ENCODE measurements at regions not wholly inside any gene's neighbourhood (a gene's known extent, or its start where the extent isn't known, plus 50 kb on each side); places are given as distances from the start of the nearest gene placed in this dataset.

GRCh38 chr6:90356012-90356421, 59.4 kb upstream of the BACH2 start:
- H3K27me3 ChIP-seq (ENCODE audit: insufficient read depth) = no peaks in the 10 kb centered on the region
- H4K20me1 ChIP-seq (replicated peaks; ENCODE audit: insufficient read depth) = no peaks in the 10 kb centered on the region
- no peak overlapping the region for H3K4me3 Mint-ChIP-seq
- no peaks in the 10 kb centered on the region for H3K36me3 ChIP-seq (ENCODE audit: insufficient read depth)
- H3K9me2 ChIP-seq (ENCODE audit: insufficient read depth) = no peaks in the 10 kb centered on the region
- no peaks in the 10 kb centered on the region for H3K9me3 Mint-ChIP-seq
- no peaks in the 10 kb centered on the region for H3K36me3 Mint-ChIP-seq (ENCODE audit: low read depth)
- no peaks in the 10 kb centered on the region for H3K79me2 ChIP-seq (replicated peaks; ENCODE audit: insufficient read depth)
- ATAC-seq (peak; percentile 76), DNase-seq (ENCODE audit: low spot score) (peak; percentile 25)
- H3K4me2 ChIP-seq = no peak overlapping the region
- H3K27me3 Mint-ChIP-seq (ENCODE audit: insufficient read depth, low read depth, poor library complexity) = peaks cover 2% of the 10 kb centered on the region
- TF ChIP-seq CTCF (conservative IDR thresholded peaks at IDR 0.05; ENCODE audit: low read depth in 2 of 2) = no peak
- TF ChIP-seq JUNB (IDR thresholded peaks at IDR 0.05; ENCODE audit: unreplicated experiment) = no peak
- TF ChIP-seq CREB1 (CRISPR knock-in tag; IDR thresholded peaks at IDR 0.05; ENCODE audit: low read depth) = no peak
- TF ChIP-seq, protein P1, sequence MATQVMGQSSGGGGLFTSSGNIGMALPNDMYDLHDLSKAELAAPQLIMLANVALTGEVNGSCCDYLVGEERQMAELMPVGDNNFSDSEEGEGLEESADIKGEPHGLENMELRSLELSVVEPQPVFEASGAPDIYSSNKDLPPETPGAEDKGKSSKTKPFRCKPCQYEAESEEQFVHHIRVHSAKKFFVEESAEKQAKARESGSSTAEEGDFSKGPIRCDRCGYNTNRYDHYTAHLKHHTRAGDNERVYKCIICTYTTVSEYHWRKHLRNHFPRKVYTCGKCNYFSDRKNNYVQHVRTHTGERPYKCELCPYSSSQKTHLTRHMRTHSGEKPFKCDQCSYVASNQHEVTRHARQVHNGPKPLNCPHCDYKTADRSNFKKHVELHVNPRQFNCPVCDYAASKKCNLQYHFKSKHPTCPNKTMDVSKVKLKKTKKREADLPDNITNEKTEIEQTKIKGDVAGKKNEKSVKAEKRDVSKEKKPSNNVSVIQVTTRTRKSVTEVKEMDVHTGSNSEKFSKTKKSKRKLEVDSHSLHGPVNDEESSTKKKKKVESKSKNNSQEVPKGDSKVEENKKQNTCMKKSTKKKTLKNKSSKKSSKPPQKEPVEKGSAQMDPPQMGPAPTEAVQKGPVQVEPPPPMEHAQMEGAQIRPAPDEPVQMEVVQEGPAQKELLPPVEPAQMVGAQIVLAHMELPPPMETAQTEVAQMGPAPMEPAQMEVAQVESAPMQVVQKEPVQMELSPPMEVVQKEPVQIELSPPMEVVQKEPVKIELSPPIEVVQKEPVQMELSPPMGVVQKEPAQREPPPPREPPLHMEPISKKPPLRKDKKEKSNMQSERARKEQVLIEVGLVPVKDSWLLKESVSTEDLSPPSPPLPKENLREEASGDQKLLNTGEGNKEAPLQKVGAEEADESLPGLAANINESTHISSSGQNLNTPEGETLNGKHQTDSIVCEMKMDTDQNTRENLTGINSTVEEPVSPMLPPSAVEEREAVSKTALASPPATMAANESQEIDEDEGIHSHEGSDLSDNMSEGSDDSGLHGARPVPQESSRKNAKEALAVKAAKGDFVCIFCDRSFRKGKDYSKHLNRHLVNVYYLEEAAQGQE (IDR thresholded peaks at IDR 0.05; ENCODE audit: unreplicated experiment) = no peak
- no peak for TF ChIP-seq NANOG (IDR thresholded peaks at IDR 0.05; ENCODE audit: borderline replicate concordance)
- TF ChIP-seq EZH2phosphoT487 (IDR thresholded peaks at IDR 0.05; ENCODE audit: unreplicated experiment) = no peak
- no peak for TF ChIP-seq ZNF331 (CRISPR knock-in tag; IDR thresholded peaks at IDR 0.05; ENCODE audit: low read depth)
- TF ChIP-seq, protein P2, sequence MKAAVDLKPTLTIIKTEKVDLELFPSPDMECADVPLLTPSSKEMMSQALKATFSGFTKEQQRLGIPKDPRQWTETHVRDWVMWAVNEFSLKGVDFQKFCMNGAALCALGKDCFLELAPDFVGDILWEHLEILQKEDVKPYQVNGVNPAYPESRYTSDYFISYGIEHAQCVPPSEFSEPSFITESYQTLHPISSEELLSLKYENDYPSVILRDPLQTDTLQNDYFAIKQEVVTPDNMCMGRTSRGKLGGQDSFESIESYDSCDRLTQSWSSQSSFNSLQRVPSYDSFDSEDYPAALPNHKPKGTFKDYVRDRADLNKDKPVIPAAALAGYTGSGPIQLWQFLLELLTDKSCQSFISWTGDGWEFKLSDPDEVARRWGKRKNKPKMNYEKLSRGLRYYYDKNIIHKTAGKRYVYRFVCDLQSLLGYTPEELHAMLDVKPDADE (IDR thresholded peaks at IDR 0.05) = no peak
- TF ChIP-seq EZH2 (IDR thresholded peaks at IDR 0.05; ENCODE audit: low read depth, unreplicated experiment) = no peak
- no peak for TF ChIP-seq ZNF114 (CRISPR knock-in tag; IDR thresholded peaks at IDR 0.05)
- no peak for TF ChIP-seq STAT1 (IDR thresholded peaks at IDR 0.05; ENCODE audit: unreplicated experiment)
- no peak for TF ChIP-seq POLR2AphosphoS5 (IDR thresholded peaks at IDR 0.05; ENCODE audit: low read depth)
- peaks cover 9% of the 10 kb centered on the region for H3K4me1 Mint-ChIP-seq
- H3K27ac Mint-ChIP-seq = no peak overlapping the region
- H3K4me3 ChIP-seq = no peak overlapping the region
- peak overlapping the region; percentile 88 for H2AFZ ChIP-seq
- no peaks in the 10 kb centered on the region for H3F3A ChIP-seq (replicated peaks; ENCODE audit: low read depth)
- no peaks in the 10 kb centered on the region; the same call in 1 of the 2 replicates for H3K4me1 ChIP-seq (ENCODE audit: insufficient read depth)
- H3K27ac ChIP-seq (ENCODE audit: low read depth) = no peak overlapping the region
